ENCODE measurements at regions not wholly inside any gene's neighbourhood (a gene's known extent, or its start where the extent isn't known, plus 50 kb on each side); places are given as distances from the start of the nearest gene placed in this dataset.
"Not testable (repeated sequence)": the region's sequence is repeated elsewhere in the genome, so short reads cannot be mapped to it uniquely, and the experiment has no call there.

- not testable (repeated sequence) for H3K27me3 ChIP-seq (ENCODE audit: low read depth, low read length); H3K4me1 ChIP-seq (ENCODE audit: control insufficient read depth in 1 of 2, insufficient read depth in 2 of 2, low read length in 2 of 2); H3K9me3 ChIP-seq (ENCODE audit: control insufficient read depth in 1 of 2, low read length in 2 of 2); H3K36me3 ChIP-seq (ENCODE audit: control insufficient read depth in 1 of 2, insufficient read depth in 2 of 2, low read length in 2 of 2); H3K27ac ChIP-seq (ENCODE audit: low read length); H3K4me3 ChIP-seq (ENCODE audit: low read depth in 1 of 2, low read length in 2 of 2)
Observed at GRCh38 chr2:87484363-87484762, 263.5 kb upstream of the PLGLB2 start.

- H3K4me1 ChIP-seq (ENCODE audit: control insufficient read depth in 1 of 2, insufficient read depth in 2 of 2, low read length in 2 of 2); H3K27ac ChIP-seq (ENCODE audit: low read length); H3K9me3 ChIP-seq (ENCODE audit: control insufficient read depth in 1 of 2, low read length in 2 of 2); H3K4me3 ChIP-seq (ENCODE audit: low read depth in 1 of 2, low read length in 2 of 2); H3K27me3 ChIP-seq (ENCODE audit: low read depth, low read length); H3K36me3 ChIP-seq (ENCODE audit: control insufficient read depth in 1 of 2, insufficient read depth in 2 of 2, low read length in 2 of 2): not testable (repeated sequence)
Observed at GRCh38 chr2:87485455-87485854, 262.4 kb upstream of the PLGLB2 start.

GRCh38 chr2:87485884-87486283 lies 262.0 kb upstream of the PLGLB2 start:
- not testable (repeated sequence) for H3K36me3 ChIP-seq (ENCODE audit: control insufficient read depth in 1 of 2, insufficient read depth in 2 of 2, low read length in 2 of 2); H3K4me1 ChIP-seq (ENCODE audit: control insufficient read depth in 1 of 2, insufficient read depth in 2 of 2, low read length in 2 of 2); H3K27ac ChIP-seq (ENCODE audit: low read length); H3K4me3 ChIP-seq (ENCODE audit: low read depth in 1 of 2, low read length in 2 of 2); H3K9me3 ChIP-seq (ENCODE audit: control insufficient read depth in 1 of 2, low read length in 2 of 2); H3K27me3 ChIP-seq (ENCODE audit: low read depth, low read length)

GRCh38 chr2:87486413-87486812 lies 261.5 kb upstream of the PLGLB2 start:
- H3K27ac ChIP-seq (ENCODE audit: low read length); H3K4me3 ChIP-seq (ENCODE audit: low read depth in 1 of 2, low read length in 2 of 2): not testable (repeated sequence)

GRCh38 chr2:87488021-87488420 lies 259.9 kb upstream of the PLGLB2 start:
- H3K27me3 ChIP-seq (ENCODE audit: low read depth, low read length); H3K4me3 ChIP-seq (ENCODE audit: low read depth in 1 of 2, low read length in 2 of 2); H3K4me1 ChIP-seq (ENCODE audit: control insufficient read depth in 1 of 2, insufficient read depth in 2 of 2, low read length in 2 of 2); H3K9me3 ChIP-seq (ENCODE audit: control insufficient read depth in 1 of 2, low read length in 2 of 2); H3K27ac ChIP-seq (ENCODE audit: low read length); H3K36me3 ChIP-seq (ENCODE audit: control insufficient read depth in 1 of 2, insufficient read depth in 2 of 2, low read length in 2 of 2): not testable (repeated sequence)

More at GRCh38 chr2:87486413-87486812, 261.5 kb upstream of the PLGLB2 start:
- not testable (repeated sequence) for H3K4me1 ChIP-seq (ENCODE audit: control insufficient read depth in 1 of 2, insufficient read depth in 2 of 2, low read length in 2 of 2); H3K9me3 ChIP-seq (ENCODE audit: control insufficient read depth in 1 of 2, low read length in 2 of 2); H3K27me3 ChIP-seq (ENCODE audit: low read depth, low read length); H3K36me3 ChIP-seq (ENCODE audit: control insufficient read depth in 1 of 2, insufficient read depth in 2 of 2, low read length in 2 of 2)

- H3K4me1 ChIP-seq (ENCODE audit: control insufficient read depth in 1 of 2, insufficient read depth in 2 of 2, low read length in 2 of 2); H3K27ac ChIP-seq (ENCODE audit: low read length); H3K27me3 ChIP-seq (ENCODE audit: low read depth, low read length); H3K9me3 ChIP-seq (ENCODE audit: control insufficient read depth in 1 of 2, low read length in 2 of 2); H3K4me3 ChIP-seq (ENCODE audit: low read depth in 1 of 2, low read length in 2 of 2); H3K36me3 ChIP-seq (ENCODE audit: control insufficient read depth in 1 of 2, insufficient read depth in 2 of 2, low read length in 2 of 2): not testable (repeated sequence)
Observed at GRCh38 chr2:87488991-87489390, 258.9 kb upstream of the PLGLB2 start.

GRCh38 chr2:87494846-87495245 lies 253.0 kb upstream of the PLGLB2 start:
- H3K4me3 ChIP-seq (ENCODE audit: low read depth in 1 of 2, low read length in 2 of 2); H3K27ac ChIP-seq (ENCODE audit: low read length); H3K36me3 ChIP-seq (ENCODE audit: control insufficient read depth in 1 of 2, insufficient read depth in 2 of 2, low read length in 2 of 2); H3K27me3 ChIP-seq (ENCODE audit: low read depth, low read length); H3K4me1 ChIP-seq (ENCODE audit: control insufficient read depth in 1 of 2, insufficient read depth in 2 of 2, low read length in 2 of 2); H3K9me3 ChIP-seq (ENCODE audit: control insufficient read depth in 1 of 2, low read length in 2 of 2): not testable (repeated sequence)

- H3K36me3 ChIP-seq (ENCODE audit: control insufficient read depth in 1 of 2, insufficient read depth in 2 of 2, low read length in 2 of 2); H3K27me3 ChIP-seq (ENCODE audit: low read depth, low read length); H3K4me3 ChIP-seq (ENCODE audit: low read depth in 1 of 2, low read length in 2 of 2); H3K27ac ChIP-seq (ENCODE audit: low read length); H3K4me1 ChIP-seq (ENCODE audit: control insufficient read depth in 1 of 2, insufficient read depth in 2 of 2, low read length in 2 of 2); H3K9me3 ChIP-seq (ENCODE audit: control insufficient read depth in 1 of 2, low read length in 2 of 2): not testable (repeated sequence)
Observed at GRCh38 chr2:87495455-87495854, 252.4 kb upstream of the PLGLB2 start.

GRCh38 chr2:87496036-87497006 lies 251.6 kb upstream of the PLGLB2 start:
- not testable (repeated sequence) for H3K27me3 ChIP-seq (ENCODE audit: low read depth, low read length); H3K36me3 ChIP-seq (ENCODE audit: control insufficient read depth in 1 of 2, insufficient read depth in 2 of 2, low read length in 2 of 2); H3K4me3 ChIP-seq (ENCODE audit: low read depth in 1 of 2, low read length in 2 of 2); H3K4me1 ChIP-seq (ENCODE audit: control insufficient read depth in 1 of 2, insufficient read depth in 2 of 2, low read length in 2 of 2); H3K9me3 ChIP-seq (ENCODE audit: control insufficient read depth in 1 of 2, low read length in 2 of 2); H3K27ac ChIP-seq (ENCODE audit: low read length)

- not testable (repeated sequence) for H3K4me3 ChIP-seq (ENCODE audit: low read depth in 1 of 2, low read length in 2 of 2); H3K27ac ChIP-seq (ENCODE audit: low read length); H3K4me1 ChIP-seq (ENCODE audit: control insufficient read depth in 1 of 2, insufficient read depth in 2 of 2, low read length in 2 of 2); H3K27me3 ChIP-seq (ENCODE audit: low read depth, low read length); H3K36me3 ChIP-seq (ENCODE audit: control insufficient read depth in 1 of 2, insufficient read depth in 2 of 2, low read length in 2 of 2); H3K9me3 ChIP-seq (ENCODE audit: control insufficient read depth in 1 of 2, low read length in 2 of 2)
Observed at GRCh38 chr2:87497135-87497534, 250.8 kb upstream of the PLGLB2 start.

GRCh38 chr2:87497700-87498099 lies 250.2 kb upstream of the PLGLB2 start:
- H3K27ac ChIP-seq (ENCODE audit: low read length); H3K9me3 ChIP-seq (ENCODE audit: control insufficient read depth in 1 of 2, low read length in 2 of 2); H3K36me3 ChIP-seq (ENCODE audit: control insufficient read depth in 1 of 2, insufficient read depth in 2 of 2, low read length in 2 of 2); H3K27me3 ChIP-seq (ENCODE audit: low read depth, low read length); H3K4me3 ChIP-seq (ENCODE audit: low read depth in 1 of 2, low read length in 2 of 2); H3K4me1 ChIP-seq (ENCODE audit: control insufficient read depth in 1 of 2, insufficient read depth in 2 of 2, low read length in 2 of 2): not testable (repeated sequence)

- not testable (repeated sequence) for H3K36me3 ChIP-seq (ENCODE audit: control insufficient read depth in 1 of 2, insufficient read depth in 2 of 2, low read length in 2 of 2); H3K4me3 ChIP-seq (ENCODE audit: low read depth in 1 of 2, low read length in 2 of 2); H3K9me3 ChIP-seq (ENCODE audit: control insufficient read depth in 1 of 2, low read length in 2 of 2); H3K27me3 ChIP-seq (ENCODE audit: low read depth, low read length); H3K27ac ChIP-seq (ENCODE audit: low read length); H3K4me1 ChIP-seq (ENCODE audit: control insufficient read depth in 1 of 2, insufficient read depth in 2 of 2, low read length in 2 of 2)
Observed at GRCh38 chr2:87498169-87498853, 249.6 kb upstream of the PLGLB2 start.
